Breast epithelium (tissue), 3 donors: ENCODE measurements at regions not wholly inside any gene's neighbourhood (a gene's known extent, or its start where the extent isn't known, plus 50 kb on each side); places are given as distances from the start of the nearest gene placed in this dataset.

Experiments used
- POLR2AphosphoS5 ChIP-seq, 3 donors: sonication (generic); formaldehyde crosslinking; IDR thresholded peaks; one replicate each; pipeline ENCODE4 v1.6.1; 2017; ENCODE audit warnings: antibody characterized with exemption in 3 of 3
- TF ChIP-seq, protein P1 (sequence below), 3 donors: fragments of 450-650 bp; IDR thresholded peaks; one replicate each; pipeline ENCODE4 v1.5.1; 2016 to 2017; ENCODE audit warnings: antibody characterized with exemption in 3 of 3, mild to moderate bottlenecking in 3 of 3, moderate library complexity in 3 of 3

DNA sequence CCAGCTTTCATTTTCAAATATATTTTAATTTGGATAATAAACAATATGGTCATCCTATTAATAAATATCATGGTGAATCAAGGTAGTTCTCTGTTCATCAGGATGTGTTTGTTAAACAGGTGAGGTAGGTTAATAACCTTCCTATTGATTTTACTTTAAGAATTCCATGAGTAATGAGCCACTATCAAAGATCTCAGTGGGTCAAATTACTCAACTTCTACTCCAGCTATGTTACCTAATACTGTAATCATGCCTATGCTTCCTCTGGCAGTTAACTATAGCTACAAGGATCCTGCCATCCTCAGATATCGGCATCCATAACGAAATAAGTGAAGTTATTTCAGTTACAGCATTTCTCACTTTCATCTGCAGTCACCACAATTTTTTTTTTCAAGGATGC, 289.6 kb upstream of the SLC8A1 start:
- no peak for TF ChIP-seq POLR2AphosphoS5 (IDR thresholded peaks at IDR 0.05)
- TF ChIP-seq, protein P1, sequence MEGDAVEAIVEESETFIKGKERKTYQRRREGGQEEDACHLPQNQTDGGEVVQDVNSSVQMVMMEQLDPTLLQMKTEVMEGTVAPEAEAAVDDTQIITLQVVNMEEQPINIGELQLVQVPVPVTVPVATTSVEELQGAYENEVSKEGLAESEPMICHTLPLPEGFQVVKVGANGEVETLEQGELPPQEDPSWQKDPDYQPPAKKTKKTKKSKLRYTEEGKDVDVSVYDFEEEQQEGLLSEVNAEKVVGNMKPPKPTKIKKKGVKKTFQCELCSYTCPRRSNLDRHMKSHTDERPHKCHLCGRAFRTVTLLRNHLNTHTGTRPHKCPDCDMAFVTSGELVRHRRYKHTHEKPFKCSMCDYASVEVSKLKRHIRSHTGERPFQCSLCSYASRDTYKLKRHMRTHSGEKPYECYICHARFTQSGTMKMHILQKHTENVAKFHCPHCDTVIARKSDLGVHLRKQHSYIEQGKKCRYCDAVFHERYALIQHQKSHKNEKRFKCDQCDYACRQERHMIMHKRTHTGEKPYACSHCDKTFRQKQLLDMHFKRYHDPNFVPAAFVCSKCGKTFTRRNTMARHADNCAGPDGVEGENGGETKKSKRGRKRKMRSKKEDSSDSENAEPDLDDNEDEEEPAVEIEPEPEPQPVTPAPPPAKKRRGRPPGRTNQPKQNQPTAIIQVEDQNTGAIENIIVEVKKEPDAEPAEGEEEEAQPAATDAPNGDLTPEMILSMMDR (IDR thresholded peaks at IDR 0.05): no peak
